ENCODE measurements at regions not wholly inside any gene's neighbourhood (a gene's known extent, or its start where the extent isn't known, plus 50 kb on each side); places are given as distances from the start of the nearest gene placed in this dataset.

DNA sequence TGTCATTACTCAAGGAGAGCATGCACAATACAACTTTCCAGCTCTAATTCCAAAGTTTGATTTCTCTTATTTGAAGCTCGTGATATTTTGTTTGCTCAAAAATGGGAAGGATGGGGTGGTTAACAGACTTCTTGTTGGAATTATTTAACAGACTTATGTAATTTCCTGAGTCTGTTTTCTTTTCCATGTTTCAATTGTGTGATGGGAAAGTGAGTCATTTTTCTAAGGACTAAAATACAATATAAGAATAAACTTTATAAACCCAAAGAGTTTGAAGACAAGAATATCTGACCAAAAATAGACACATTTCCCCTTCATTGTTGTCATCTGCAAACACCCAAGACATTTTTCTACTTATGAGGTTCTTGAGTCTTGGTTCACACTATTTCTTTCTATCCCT is 211.8 kb upstream of the SLITRK5 start:
- H2AFZ ChIP-seq (ENCODE audit: low read length), result no peak overlapping the region
- H3K36me3 ChIP-seq (replicated peaks; ENCODE audit: insufficient read depth, low read length), result no peaks in the 10 kb centered on the region
- no peaks in the 10 kb centered on the region for H3K27me3 ChIP-seq (replicated peaks; ENCODE audit: insufficient read depth, low read length)
- no peaks in the 10 kb centered on the region for H4K20me1 ChIP-seq (ENCODE audit: insufficient read depth, low read length)
- no peak for DNase-seq
- H3K9me3 ChIP-seq (replicated peaks; ENCODE audit: insufficient read depth, low read length), result no peaks in the 10 kb centered on the region
- no peaks in the 10 kb centered on the region for H3K4me1 ChIP-seq (ENCODE audit: low read length)
- H3K4me2 ChIP-seq (ENCODE audit: low read depth, low read length), result no peak overlapping the region
- no peak overlapping the region for H3K27ac ChIP-seq (ENCODE audit: low read length)
- no peak for TF ChIP-seq EZH2phosphoT487 (IDR thresholded peaks at IDR 0.05; ENCODE audit: low read length)
- TF ChIP-seq, protein P1, sequence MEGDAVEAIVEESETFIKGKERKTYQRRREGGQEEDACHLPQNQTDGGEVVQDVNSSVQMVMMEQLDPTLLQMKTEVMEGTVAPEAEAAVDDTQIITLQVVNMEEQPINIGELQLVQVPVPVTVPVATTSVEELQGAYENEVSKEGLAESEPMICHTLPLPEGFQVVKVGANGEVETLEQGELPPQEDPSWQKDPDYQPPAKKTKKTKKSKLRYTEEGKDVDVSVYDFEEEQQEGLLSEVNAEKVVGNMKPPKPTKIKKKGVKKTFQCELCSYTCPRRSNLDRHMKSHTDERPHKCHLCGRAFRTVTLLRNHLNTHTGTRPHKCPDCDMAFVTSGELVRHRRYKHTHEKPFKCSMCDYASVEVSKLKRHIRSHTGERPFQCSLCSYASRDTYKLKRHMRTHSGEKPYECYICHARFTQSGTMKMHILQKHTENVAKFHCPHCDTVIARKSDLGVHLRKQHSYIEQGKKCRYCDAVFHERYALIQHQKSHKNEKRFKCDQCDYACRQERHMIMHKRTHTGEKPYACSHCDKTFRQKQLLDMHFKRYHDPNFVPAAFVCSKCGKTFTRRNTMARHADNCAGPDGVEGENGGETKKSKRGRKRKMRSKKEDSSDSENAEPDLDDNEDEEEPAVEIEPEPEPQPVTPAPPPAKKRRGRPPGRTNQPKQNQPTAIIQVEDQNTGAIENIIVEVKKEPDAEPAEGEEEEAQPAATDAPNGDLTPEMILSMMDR (IDR thresholded peaks at IDR 0.05; ENCODE audit: low read length), result no peak
- TF ChIP-seq EZH2 (optimal IDR thresholded peaks at IDR 0.05; ENCODE audit: low read depth, low read length), result no peak
- H3K79me2 ChIP-seq (ENCODE audit: low read length), result no peaks in the 10 kb centered on the region
- no peak overlapping the region for H3K4me3 ChIP-seq (ENCODE audit: low read length)
- no peak overlapping the region for H3K9ac ChIP-seq (ENCODE audit: low read length)
- no peaks in the 10 kb centered on the region for H3K9me2 ChIP-seq (replicated peaks; ENCODE audit: insufficient read depth, low read length)
- H3F3A ChIP-seq (ENCODE audit: insufficient read depth, low read length), result no peaks in the 10 kb centered on the region

- TF ChIP-seq, protein P1 (IDR thresholded peaks at IDR 0.05; ENCODE audit: low read length), result no peak
- TF ChIP-seq EZH2 (optimal IDR thresholded peaks at IDR 0.05; ENCODE audit: low read depth, low read length), result no peak
- no peak for TF ChIP-seq EZH2phosphoT487 (IDR thresholded peaks at IDR 0.05; ENCODE audit: low read length)
- Histone ChIP-seq H3F3A (ENCODE audit: insufficient read depth, low read length) (no peaks in the 10 kb centered on the region), H3K4me1 (ENCODE audit: low read length) (no peaks in the 10 kb centered on the region), H3K9me3 (replicated peaks; ENCODE audit: insufficient read depth, low read length) (no peaks in the 10 kb centered on the region), H3K27me3 (replicated peaks; ENCODE audit: insufficient read depth, low read length) (no peaks in the 10 kb centered on the region), H2AFZ (ENCODE audit: low read length) (no peak overlapping the region), H3K4me2 (ENCODE audit: low read depth, low read length) (no peak overlapping the region), H3K27ac (ENCODE audit: low read length) (no peak overlapping the region), H3K79me2 (ENCODE audit: low read length) (no peaks in the 10 kb centered on the region), H3K36me3 (replicated peaks; ENCODE audit: insufficient read depth, low read length) (no peaks in the 10 kb centered on the region), H3K9ac (ENCODE audit: low read length) (no peak overlapping the region), H3K9me2 (replicated peaks; ENCODE audit: insufficient read depth, low read length) (no peaks in the 10 kb centered on the region), H3K4me3 (ENCODE audit: low read length) (no peak overlapping the region), H4K20me1 (ENCODE audit: insufficient read depth, low read length) (no peaks in the 10 kb centered on the region)
- no peak for DNase-seq
Measured at GRCh38 chr13:87497426-87497825, 173.7 kb upstream of the SLITRK5 start.

DNA sequence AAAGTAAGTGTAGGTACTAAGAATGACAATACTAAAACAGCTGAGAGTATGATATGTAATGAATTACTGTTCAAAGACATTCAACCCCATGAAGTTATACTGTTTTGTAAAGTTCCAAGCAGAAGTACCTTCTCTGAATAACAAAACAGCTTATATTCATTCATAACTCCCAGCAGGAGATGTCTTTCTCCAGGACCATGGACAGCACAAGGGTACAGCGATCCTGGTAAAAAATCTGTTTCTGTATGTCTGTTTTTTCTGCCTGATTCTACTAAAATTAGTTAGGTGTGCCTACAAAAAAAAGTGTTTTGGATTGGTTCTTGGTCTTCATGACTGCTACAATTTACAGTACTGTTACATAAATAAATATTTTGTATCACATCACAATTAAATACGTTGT is 172.5 kb upstream of the SLITRK5 start:
- DNase-seq, result no peak
- Histone ChIP-seq H3K79me2 (ENCODE audit: low read length) (no peaks in the 10 kb centered on the region), H3K9me2 (replicated peaks; ENCODE audit: insufficient read depth, low read length) (no peaks in the 10 kb centered on the region), H3K4me3 (ENCODE audit: low read length) (no peak overlapping the region), H3K4me2 (ENCODE audit: low read depth, low read length) (no peak overlapping the region), H4K20me1 (ENCODE audit: insufficient read depth, low read length) (no peaks in the 10 kb centered on the region), H3K27ac (ENCODE audit: low read length) (no peak overlapping the region), H3K27me3 (replicated peaks; ENCODE audit: insufficient read depth, low read length) (no peaks in the 10 kb centered on the region), H3K4me1 (ENCODE audit: low read length) (no peaks in the 10 kb centered on the region), H3K9me3 (replicated peaks; ENCODE audit: insufficient read depth, low read length) (no peaks in the 10 kb centered on the region), H3K36me3 (replicated peaks; ENCODE audit: insufficient read depth, low read length) (no peaks in the 10 kb centered on the region), H2AFZ (ENCODE audit: low read length) (no peak overlapping the region), H3F3A (ENCODE audit: insufficient read depth, low read length) (no peaks in the 10 kb centered on the region), H3K9ac (ENCODE audit: low read length) (no peak overlapping the region)
- TF ChIP-seq, protein P1 (IDR thresholded peaks at IDR 0.05; ENCODE audit: low read length), result no peak
- TF ChIP-seq EZH2 (optimal IDR thresholded peaks at IDR 0.05; ENCODE audit: low read depth, low read length) (no peak), EZH2phosphoT487 (IDR thresholded peaks at IDR 0.05; ENCODE audit: low read length) (no peak)

Measured in MM.1S (cell line).